Hepatocyte (in vitro differentiated cells): ENCODE measurements at regions not wholly inside any gene's neighbourhood (a gene's known extent, or its start where the extent isn't known, plus 50 kb on each side); places are given as distances from the start of the nearest gene placed in this dataset.

Experiments
- EZH2 ChIP-seq: fragments of 200-600 bp; sonication (generic); IDR thresholded peaks from 2 replicates; pipeline ENCODE4 v1.6.1; 2016; ENCODE audit warnings: antibody characterized with exemption, mild to moderate bottlenecking, borderline replicate concordance
- EZH2phosphoT487 ChIP-seq: fragments of 200-600 bp; sonication (generic); IDR thresholded peaks from one replicate; pipeline ENCODE4 v1.6.1; 2018; ENCODE audit warnings: antibody characterized with exemption, mild to moderate bottlenecking, low read depth, moderate library complexity; ENCODE audit not compliant: unreplicated experiment, severe bottlenecking
- TF ChIP-seq, protein P1 (sequence below): fragments of 200-600 bp; sonication (generic); IDR thresholded peaks from 2 replicates; pipeline ENCODE4 v1.5.1; 2016; ENCODE audit warnings: antibody characterized with exemption, mild to moderate bottlenecking; ENCODE audit not compliant: poor library complexity

DNA sequence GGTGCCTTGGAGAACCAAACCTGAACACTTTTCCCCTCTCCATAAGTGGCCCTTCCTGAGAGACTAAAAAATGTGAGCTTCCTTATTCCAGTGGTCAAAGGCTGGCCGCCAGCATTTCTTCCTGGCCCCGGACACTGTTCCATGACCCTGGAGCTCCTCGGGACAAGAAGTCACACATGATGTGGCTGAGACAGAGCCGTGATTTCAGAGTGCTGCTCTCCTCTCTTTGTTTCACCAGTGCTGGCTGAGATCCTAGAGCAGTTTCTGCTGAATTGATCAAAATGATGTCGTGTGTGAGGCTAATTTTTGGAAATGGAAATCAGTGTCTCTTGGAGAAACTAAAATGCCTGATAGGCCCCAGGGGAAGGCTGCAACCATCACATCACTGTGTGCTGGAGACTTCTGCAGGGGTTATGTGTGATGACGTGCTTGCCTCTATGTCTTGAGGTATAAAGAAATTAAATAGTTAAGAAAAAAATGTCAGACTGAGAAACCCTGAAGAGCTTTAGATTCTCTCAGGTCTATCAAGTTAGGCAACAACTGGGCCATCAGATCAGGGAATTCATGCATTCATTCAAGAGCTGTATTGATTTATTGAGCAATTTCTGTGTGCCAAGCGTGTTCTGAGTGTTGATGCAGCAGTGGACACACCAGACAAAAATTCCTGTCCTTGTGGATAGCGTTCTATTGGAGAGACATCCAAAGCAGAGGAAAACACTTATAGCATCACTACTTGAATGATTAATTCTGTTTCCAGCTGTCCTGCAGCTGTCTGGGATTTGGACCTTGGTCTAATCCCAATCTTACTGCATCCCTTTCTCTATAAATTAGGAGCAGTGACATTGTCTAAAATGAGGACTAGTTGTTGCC lies 72.7 kb upstream of the CCN6 start:
- TF ChIP-seq, protein P1, sequence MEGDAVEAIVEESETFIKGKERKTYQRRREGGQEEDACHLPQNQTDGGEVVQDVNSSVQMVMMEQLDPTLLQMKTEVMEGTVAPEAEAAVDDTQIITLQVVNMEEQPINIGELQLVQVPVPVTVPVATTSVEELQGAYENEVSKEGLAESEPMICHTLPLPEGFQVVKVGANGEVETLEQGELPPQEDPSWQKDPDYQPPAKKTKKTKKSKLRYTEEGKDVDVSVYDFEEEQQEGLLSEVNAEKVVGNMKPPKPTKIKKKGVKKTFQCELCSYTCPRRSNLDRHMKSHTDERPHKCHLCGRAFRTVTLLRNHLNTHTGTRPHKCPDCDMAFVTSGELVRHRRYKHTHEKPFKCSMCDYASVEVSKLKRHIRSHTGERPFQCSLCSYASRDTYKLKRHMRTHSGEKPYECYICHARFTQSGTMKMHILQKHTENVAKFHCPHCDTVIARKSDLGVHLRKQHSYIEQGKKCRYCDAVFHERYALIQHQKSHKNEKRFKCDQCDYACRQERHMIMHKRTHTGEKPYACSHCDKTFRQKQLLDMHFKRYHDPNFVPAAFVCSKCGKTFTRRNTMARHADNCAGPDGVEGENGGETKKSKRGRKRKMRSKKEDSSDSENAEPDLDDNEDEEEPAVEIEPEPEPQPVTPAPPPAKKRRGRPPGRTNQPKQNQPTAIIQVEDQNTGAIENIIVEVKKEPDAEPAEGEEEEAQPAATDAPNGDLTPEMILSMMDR, result no peak
- TF ChIP-seq EZH2 (no peak), EZH2phosphoT487 (no peak)
